GM19099 (cell line): ENCODE measurements at regions not wholly inside any gene's neighbourhood (a gene's known extent, or its start where the extent isn't known, plus 50 kb on each side); places are given as distances from the start of the nearest gene placed in this dataset.

Experiments used
- POLR2A ChIP-seq: IDR thresholded peaks from 3 replicates; pipeline ENCODE4 v1.6.1; 2011; ENCODE audit warnings: low read depth; ENCODE audit not compliant: insufficient read length; ENCODE audit errors: extremely low read depth

DNA sequence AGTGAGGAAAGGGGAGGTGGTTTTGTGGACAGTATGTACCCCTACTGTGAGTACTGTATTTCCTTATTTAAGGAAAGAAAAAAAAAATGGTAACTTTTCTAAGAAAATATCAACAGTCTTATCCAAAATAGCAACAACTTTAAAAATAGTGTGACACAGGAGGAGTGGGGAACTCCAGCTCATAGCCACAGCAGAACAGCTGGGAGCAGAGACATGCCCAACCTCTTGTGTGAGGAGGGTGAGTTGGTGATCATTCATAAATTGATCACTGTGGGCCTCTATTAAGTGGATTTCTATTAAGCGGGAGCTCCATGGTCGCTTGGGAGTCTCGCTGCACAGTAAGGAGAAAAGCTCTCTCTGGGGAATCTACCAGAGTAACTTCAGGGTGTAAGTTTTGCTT, 158.8 kb upstream of the DUSP10 start:
- TF ChIP-seq POLR2A, result no peak

DNA sequence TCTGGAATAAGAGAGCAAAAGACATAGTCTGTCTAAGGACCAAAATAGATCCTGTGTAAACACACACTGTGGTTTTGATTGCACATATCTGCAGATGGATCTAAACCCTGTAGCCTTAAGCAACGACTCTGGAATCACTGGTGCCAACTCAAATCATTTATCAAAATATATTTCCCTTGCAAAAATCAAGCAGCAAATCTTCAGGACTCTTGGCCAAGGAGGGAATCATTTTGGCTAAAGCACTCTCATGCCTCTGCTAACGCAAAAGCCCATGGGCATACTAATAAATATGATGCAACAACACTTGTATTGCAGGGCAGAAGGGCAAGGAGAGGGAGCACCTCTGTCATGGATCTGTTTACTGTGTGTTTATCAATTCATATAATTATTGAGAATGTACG, 155.4 kb upstream of the DUSP10 start:
- TF ChIP-seq POLR2A, result no peak

DNA sequence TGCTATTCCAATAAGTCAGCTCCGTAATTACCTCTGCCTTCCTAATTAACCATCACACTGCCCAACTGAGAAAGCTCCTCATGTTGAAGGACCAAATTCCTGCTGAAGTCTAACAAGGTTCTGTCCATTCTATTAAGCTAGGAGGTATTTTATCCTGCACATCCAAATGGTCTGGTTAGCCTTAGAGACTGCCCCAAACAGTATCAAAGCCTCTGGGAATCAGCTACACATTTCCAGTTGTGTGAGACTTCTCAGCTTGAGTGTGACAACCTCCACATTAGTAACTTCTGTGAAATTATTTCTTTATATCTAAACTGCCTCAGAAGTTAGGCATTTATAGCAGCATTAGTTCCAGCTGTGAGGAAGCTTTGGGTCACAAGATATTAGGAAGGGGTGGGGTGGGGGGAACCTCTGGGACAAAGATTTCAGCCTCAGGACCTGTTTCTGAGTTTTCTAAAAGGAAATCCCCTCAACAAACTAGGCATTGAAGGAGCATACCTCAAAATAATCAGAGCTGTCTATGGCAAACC, 150.5 kb upstream of the DUSP10 start:
- no peak for TF ChIP-seq POLR2A

DNA sequence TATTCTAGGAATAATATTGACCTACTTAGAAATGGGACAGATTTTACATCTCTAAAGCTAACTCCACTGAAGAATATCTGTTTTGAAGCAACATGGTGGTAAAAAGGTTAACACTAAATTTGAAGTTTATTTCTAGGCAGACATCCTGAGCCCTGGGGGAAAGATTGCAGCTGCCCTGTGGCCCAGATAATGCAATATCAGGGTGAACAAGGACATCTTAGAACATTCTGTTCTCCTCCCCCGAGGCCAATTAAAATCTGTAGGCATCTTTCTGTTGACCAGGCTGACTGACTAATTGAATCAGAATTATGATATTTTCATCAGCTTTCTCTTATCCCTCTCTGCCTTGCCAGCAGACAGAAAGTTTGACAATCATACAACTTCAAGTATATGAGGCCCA, 149.8 kb upstream of the DUSP10 start:
- no peak for TF ChIP-seq POLR2A

DNA sequence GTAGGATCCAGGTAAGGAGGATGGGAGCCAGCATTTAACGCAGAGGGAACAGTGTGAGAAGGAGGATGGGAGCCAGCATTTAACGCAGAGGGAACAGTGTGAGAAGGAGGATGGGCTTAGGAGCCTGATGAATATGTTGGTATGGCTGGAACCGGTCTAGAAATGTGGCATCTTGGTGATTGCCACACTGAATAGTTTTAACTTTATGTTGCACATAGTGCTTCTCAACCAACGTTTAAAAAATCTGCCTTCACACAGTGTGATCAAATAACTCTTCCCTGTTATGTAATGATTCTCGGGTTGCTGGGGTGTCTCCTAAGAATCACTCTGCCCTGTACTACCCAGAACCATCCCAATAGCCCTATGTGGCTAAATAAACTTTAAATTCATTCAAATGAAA, 146.9 kb upstream of the DUSP10 start:
- no peak for TF ChIP-seq POLR2A

DNA sequence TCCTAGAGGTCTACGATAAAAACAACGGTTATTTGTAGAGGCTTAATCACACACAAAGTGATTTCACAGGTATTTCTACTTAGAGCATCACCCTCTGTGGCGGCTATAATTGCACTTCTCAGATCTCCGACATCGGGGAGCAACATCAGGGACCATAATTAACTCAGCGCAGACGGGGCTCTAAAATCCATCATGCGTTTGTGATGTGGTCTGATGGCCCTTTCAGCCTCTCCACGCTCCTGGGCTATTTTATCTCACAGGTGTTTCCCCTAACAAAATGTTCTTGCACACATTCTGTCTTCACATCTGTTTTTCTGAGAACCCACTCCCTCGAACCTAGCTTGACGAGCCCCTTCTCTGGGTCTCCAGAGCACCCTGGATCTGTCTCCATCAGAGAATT, 146.3 kb upstream of the DUSP10 start:
- no peak for TF ChIP-seq POLR2A

DNA sequence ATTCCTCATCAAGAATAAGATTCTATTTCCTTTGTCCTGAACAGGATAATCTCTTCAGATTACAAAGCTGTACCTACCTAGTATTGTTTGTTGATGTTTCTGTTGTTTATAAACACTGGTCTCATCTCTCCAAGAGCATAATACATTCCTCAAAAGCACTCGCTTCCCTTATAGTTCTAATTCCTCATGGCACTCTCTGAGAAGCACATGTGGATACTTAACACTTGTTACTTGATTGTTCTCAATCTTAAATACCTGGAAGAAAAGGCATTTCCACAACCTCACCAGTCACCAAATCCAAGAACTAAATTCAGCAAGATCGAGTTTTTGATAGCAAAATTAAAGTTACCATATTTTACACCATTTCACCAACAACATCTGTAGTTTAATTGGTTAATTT, 145.9 kb upstream of the DUSP10 start:
- no peak for TF ChIP-seq POLR2A

DNA sequence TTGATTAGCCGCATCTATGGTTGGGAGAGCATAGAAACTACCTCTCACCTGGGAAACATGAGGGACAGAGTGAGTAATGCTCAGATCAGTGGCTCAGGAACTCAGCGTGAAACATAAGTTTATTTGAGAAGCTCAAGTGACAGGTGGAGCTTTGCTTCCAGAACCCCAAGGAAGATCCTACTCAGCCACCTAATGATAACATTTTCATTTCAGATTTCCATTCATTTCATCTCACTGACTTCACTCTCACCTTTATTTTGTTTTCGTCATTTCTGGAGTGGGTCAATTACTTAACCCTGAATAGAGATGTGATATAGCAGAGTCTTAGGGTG, 145.5 kb upstream of the DUSP10 start:
- no peak for TF ChIP-seq POLR2A

DNA sequence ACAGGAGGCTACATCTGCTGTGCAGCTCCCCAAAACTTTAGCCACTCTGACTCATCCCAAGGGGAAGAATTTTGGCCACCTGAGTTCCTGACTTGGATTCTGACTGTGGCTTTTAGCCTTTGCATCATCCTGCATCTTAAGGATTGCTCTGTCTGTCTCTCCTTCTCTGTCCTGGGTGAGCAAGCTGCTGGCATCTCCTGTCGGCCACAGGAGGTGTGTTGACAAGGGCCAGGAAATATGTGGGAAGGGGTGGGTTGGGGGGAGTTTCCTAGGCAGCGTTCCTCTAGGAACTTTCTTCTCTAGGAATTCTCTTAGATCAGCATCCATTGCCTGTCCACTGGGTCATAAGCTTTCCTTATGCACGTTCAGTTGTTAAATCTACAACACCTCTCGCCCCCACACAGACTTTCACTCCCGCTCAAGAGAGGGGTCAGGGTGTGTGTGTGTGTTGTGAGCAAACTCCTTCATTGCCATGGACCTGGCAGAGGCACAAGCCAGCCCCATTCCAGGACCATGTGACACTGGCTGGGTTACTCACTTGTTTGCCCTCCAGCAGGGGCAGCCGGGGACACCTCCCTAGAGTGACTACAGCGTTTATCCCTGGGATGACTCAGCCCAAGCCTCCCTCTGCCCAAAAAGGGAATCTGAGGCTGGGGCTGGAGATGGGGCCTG, 145.0 kb upstream of the DUSP10 start:
- TF ChIP-seq POLR2A, result no peak

DNA sequence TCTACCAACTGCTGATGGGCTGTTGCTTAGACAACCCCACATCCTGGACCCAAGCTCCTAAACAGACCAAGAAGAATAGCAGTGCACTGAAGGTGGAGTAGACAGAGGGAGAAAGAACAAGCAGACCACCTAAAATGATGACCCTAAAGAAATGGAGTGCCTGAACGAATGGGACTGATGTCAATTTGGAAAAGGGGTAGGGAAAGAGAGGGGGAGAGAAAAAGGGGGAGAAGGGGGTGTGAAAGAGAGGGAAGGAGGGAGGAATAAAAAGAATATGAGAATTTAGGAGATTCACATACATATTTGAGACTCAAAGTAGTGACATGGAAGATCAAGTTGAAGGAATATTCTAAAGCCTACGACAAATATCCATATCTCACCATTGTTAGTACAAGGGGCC, 144.4 kb upstream of the DUSP10 start:
- no peak for TF ChIP-seq POLR2A

DNA sequence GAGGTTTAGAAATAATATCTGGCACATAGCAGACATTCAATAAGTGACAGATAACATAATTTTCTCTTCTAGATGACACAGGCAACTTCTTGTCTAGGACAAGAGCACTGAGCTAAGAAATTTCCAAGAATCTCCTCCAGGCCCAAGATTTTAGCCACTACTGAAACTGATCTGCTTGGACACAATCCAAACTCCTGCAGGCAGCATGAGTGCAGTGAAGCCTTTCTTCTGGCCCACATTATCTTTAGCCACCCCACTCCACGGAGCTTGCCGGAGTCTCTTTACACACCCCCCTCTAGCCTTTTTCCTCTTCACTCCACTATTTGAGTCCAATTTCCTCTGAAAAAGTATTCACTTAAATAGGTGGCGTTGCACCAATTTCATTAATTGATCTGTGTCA, 142.9 kb upstream of the DUSP10 start:
- no peak for TF ChIP-seq POLR2A

DNA sequence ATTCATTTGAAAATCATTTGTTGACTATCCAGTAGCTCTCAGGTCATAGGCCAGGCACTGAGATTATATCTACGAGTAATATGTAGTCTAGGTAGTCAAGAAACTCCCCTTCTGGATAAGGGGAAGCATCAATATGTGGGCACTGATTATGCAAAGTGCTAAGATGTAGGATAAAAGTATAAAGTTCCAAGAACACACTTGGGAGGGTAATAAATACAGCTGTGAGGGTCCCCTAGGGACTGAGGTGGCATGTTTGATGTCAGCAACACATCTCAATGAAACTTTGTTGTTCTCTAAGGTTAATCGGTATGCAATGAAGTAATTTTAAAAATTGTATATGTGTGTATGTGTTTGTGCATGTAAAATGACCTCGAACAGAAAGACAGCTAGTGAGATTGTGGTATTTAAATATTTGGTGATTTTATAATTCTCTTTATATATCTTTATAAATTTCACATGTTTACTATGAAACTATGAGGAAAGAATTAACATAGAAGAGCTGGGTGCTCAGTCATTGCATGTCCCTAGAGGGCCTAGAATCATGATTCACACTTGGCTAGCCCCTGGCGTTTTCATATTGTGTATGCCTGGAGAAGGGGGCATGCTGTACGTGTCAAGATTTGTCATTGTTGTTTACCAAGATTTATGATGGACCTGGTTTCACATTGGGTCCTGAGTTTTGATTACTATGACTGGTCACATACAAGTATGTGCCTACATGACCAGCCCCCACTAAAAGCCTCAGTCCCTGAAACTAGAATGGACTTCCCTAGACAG, 140.1 kb upstream of the DUSP10 start:
- TF ChIP-seq POLR2A, result no peak

DNA sequence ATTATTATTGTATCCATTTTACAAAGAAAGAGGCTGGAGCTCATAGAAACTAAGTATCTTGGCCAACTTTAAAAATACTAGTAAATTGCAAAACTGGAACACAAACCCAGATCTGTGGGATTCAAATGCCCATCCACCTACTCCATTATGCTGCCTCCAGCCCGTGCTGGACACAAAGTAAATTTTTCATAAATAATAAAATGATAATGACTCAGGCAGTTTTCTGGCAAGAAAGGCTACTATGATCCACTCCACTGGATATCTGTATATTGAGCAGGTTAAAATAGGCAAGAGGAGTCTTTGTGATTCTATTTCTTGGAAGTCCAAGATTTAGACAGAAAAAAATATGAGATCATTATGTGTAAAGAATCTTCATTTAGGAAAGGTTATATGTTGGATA, 138.3 kb upstream of the DUSP10 start:
- TF ChIP-seq POLR2A, result no peak

DNA sequence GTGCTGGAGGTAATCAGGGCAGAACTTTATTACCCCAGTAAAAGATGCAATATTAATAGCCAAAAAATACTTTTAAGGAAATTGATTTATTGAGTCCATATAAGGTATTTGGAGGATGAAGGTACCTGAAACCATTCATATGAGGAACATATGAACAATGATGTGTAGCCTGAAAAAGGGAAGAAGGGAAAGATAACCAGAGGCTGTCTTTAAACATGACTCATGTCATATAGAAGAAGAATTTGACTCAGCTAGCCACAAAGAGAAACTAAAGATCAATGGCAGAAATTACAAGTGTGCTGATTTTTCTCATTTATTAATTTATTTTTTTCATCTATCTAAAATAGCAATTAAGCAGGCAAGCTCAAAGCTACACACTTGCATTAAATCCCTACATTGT, 136.2 kb upstream of the DUSP10 start:
- TF ChIP-seq POLR2A, result no peak

DNA sequence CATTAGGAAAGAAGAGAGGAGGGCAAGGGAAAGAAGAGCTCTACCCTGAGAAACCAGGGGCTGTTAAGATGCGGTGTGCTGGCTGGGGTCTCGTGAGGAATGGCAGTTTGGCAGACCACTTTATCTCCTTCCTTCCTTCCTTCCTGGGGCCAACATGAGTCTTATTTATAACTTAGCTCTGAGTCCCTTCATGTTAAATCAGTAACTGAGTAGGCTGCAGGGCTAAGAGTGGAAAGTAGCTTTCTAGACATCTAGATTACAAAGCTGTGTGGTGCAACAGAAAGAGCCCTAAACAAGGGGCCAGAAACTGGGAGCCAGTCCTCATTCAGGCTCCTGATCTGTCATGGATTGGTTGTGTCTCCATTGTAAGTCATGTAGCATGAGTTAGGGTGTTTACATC, 135.4 kb upstream of the DUSP10 start:
- TF ChIP-seq POLR2A, result no peak

DNA sequence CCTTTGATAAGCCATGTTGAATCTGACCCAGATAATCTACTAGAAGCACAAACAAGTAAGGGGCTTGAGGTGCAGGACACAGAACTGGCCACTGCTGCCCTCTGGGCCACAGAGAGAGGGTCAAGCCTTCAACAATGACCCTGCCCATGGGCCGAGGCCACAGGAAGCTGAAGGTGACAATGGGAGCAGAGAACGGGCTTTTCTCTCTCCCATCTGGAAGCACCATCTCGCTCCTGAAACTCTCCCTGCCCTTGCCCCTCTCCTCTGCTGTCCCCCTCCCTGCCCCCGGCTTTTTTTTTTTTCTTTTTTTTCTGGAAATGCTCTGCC, 133.1 kb upstream of the DUSP10 start:
- TF ChIP-seq POLR2A, result no peak

DNA sequence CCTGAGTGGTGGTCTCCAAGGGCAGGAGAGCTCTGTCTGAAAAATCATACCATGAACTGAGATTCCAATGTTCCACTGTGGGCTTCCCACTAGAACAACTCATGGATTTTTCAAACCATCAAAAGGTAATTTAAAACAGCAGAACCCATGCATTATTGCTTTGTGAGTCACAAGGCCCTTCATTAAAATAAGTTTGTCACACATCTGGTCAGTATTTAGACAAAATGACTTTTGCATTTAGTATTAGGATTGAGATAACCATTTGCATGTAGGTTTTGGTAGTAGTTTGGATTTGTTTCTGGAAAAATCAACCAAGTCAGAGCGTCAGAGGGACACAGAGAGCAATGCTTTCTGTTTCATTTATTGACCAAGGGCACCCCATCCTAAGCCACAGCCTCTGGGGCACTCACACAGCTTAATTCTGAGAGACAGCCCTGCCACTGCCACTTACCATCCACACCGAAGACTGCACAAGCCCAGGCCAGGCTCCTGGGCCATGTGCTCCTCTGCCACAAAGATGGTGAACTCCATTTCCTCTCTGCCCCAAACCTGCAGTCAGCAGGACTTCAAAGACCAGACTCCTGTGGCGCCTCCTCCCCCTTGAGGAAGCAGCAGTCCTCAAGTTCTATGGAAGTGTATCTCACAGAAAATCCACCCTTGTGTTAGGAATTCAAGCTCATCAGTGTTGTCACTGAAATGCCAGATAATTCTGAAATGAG, 132.6 kb upstream of the DUSP10 start:
- no peak for TF ChIP-seq POLR2A

DNA sequence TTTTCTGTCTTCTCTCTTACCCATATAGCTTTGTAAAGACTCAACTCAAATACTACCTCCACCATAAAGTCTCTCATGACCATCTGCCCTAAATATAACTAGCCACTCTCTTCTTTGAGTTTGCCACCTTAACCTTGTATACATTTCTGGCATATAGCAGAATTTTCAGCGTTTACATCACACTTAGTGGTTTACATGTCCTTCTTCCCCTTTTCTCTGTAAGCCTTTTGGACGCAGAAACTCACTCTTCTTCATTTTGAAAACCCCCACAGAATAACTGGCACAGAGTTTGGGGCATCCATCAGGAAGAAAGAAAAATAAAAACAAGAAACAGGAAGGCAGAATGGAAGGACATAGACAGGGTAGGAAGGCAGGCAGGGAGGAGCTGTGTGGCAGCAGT, 131.8 kb upstream of the DUSP10 start:
- no peak for TF ChIP-seq POLR2A
